SK-N-SH (cell line): ENCODE measurements at regions not wholly inside any gene's neighbourhood (a gene's known extent, or its start where the extent isn't known, plus 50 kb on each side); places are given as distances from the start of the nearest gene placed in this dataset.
"Not testable (repeated sequence)": the region's sequence is repeated elsewhere in the genome, so short reads cannot be mapped to it uniquely, and the experiment has no call there.

Experiments used
- CHD2 ChIP-seq: fragments of 150-350 bp; IDR thresholded peaks from 2 replicates; pipeline ENCODE4 v1.6.1; 2018; ENCODE audit warnings: low read length; ENCODE audit not compliant: partially characterized antibody
- JUND ChIP-seq: IDR thresholded peaks from 2 replicates; pipeline ENCODE4 v1.4.0; 2012
- MXI1 ChIP-seq: IDR thresholded peaks from 2 replicates; pipeline ENCODE4 v1.6.1; 2012; ENCODE audit warnings: mild to moderate bottlenecking, low read depth, low read length, improper control_type of control experiment
- NFIC ChIP-seq: IDR thresholded peaks from 2 replicates; pipeline ENCODE4 v1.4.0; 2012; ENCODE audit warnings: borderline replicate concordance
- RCOR1 ChIP-seq: fragments of 150-350 bp; IDR thresholded peaks from 2 replicates; pipeline ENCODE4 v1.6.1; 2017; ENCODE audit warnings: antibody characterized with exemption, low read length
- TF ChIP-seq, protein P1 (sequence below): fragments of 200-600 bp; sonication (generic); IDR thresholded peaks from 2 replicates; pipeline ENCODE4 v1.6.1; 2017; ENCODE audit warnings: antibody characterized with exemption, mild to moderate bottlenecking, moderate library complexity

DNA sequence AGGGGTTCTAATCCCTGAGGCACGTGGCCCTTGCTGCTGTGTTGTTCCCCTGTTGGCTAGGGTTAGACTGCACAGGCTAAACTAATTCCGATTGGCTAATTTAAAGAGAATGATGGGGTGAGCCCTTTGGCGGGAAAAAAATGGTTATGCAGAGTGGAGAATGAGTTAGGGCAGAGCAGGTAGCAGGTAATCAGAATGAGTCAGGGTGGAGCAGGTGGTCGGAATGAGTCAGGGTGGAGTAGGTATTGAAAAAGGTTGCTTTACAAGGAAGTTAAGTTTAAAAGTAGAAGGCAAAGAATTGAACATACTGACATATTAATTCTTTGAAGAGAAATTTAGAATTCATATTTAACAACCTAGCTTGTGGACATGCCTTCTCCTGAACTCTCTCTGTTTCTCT lies 150.6 kb upstream of the GALNT15 start:
- TF ChIP-seq RCOR1, MXI1, NFIC, JUND, CHD2: not testable (repeated sequence)
- TF ChIP-seq, protein P1, sequence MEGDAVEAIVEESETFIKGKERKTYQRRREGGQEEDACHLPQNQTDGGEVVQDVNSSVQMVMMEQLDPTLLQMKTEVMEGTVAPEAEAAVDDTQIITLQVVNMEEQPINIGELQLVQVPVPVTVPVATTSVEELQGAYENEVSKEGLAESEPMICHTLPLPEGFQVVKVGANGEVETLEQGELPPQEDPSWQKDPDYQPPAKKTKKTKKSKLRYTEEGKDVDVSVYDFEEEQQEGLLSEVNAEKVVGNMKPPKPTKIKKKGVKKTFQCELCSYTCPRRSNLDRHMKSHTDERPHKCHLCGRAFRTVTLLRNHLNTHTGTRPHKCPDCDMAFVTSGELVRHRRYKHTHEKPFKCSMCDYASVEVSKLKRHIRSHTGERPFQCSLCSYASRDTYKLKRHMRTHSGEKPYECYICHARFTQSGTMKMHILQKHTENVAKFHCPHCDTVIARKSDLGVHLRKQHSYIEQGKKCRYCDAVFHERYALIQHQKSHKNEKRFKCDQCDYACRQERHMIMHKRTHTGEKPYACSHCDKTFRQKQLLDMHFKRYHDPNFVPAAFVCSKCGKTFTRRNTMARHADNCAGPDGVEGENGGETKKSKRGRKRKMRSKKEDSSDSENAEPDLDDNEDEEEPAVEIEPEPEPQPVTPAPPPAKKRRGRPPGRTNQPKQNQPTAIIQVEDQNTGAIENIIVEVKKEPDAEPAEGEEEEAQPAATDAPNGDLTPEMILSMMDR: not testable (repeated sequence)
